H1 (cell line): ENCODE measurements at regions not wholly inside any gene's neighbourhood (a gene's known extent, or its start where the extent isn't known, plus 50 kb on each side); places are given as distances from the start of the nearest gene placed in this dataset.

ENCODE experiments used
- CTCF ChIA-PET: fragments of 300-600 bp; sonication (Branson Sonifier 250); formaldehyde crosslinking; loops from one replicate; lab custom pipeline; 2021; ENCODE audit not compliant: partially characterized antibody; lab: Charles Lee
- POLR2A ChIA-PET: fragments of 300-600 bp; sonication (Branson Sonifier 250); formaldehyde crosslinking; loops from one replicate; lab custom pipeline; 2021; ENCODE audit warnings: inconsistent platforms; ENCODE audit not compliant: partially characterized antibody; lab: Charles Lee
- DNase-seq, 2 experiments: peaks; one replicate each; pipeline versions ENCODE4 v3.0.0 to v3.0.0-alpha.2; 2010 to 2022; ENCODE audit warnings: low spot score in 2 of 2, low read depth in 1 of 2, mixed read lengths in 1 of 2
- FAIRE-seq: peaks from 2 replicates; lab custom pipeline; 2011; peaks lifted over from hg19 to GRCh38; lab: Jason Lieb, UNC
- H2AFZ ChIP-seq: 2 replicates; pipeline ENCODE4 v1.8.1; 2012; ENCODE audit warnings: low read length, inconsistent platforms
- H2AK5ac ChIP-seq: 2 replicates; pipeline ENCODE4 v1.6.1; 2013; ENCODE audit warnings: low read depth, low read length
- H2BK120ac ChIP-seq: replicated peaks from 2 replicates; pipeline ENCODE3; 2013; ENCODE audit warnings: low read depth, low read length, inconsistent platforms
- H2BK12ac ChIP-seq: 2 replicates; pipeline ENCODE4 v1.6.1; 2013; ENCODE audit warnings: low read depth, low read length
- H2BK15ac ChIP-seq: 2 replicates; pipeline ENCODE4 v1.6.1; 2013; ENCODE audit warnings: low read length
- H2BK20ac ChIP-seq: 2 replicates; pipeline ENCODE4 v1.6.1; 2013; ENCODE audit warnings: low read length
- H2BK5ac ChIP-seq: 2 replicates; pipeline ENCODE4 v1.6.1; 2013; ENCODE audit warnings: low read depth, low read length
- H3K14ac ChIP-seq: 2 replicates; pipeline ENCODE4 v1.6.1; 2013; ENCODE audit warnings: inconsistent platforms; ENCODE audit not compliant: insufficient read length
- H3K18ac ChIP-seq: 2 replicates; pipeline ENCODE4 v1.6.1; 2013; ENCODE audit warnings: low read length; ENCODE audit errors: extremely low read depth
- H3K23ac ChIP-seq: 2 replicates; pipeline ENCODE4 v1.6.1; 2013; ENCODE audit warnings: inconsistent platforms; ENCODE audit not compliant: insufficient read length
- H3K23me2 ChIP-seq: 2 replicates; pipeline ENCODE4 v1.6.1; 2013; ENCODE audit warnings: low read depth, low read length
- H3K27ac ChIP-seq: 2 replicates; pipeline ENCODE4 v1.6.1; 2011; ENCODE audit warnings: low read depth, low read length, inconsistent platforms
- H3K27me3 ChIP-seq, 4 experiments: replicated peaks in 1 of 4; 1 replicate in 1 of 4; 2 replicates in 3 of 4; pipeline versions ENCODE4 v1.6.1 to v1.8.1; 2011 to 2013; ENCODE audit warnings: low read length in 3 of 4, mild to moderate bottlenecking in 3 of 4, inconsistent platforms in 2 of 4, mixed read lengths in 2 of 4, moderate library complexity in 1 of 4; ENCODE audit not compliant: control insufficient read depth in 3 of 4, insufficient read depth in 3 of 4; ENCODE audit errors: extremely low read depth in 1 of 4
- H3K36me3 ChIP-seq, 4 experiments: 2 replicates each; pipeline versions ENCODE4 v1.6.1 to v1.8.1; 2011 to 2013; ENCODE audit warnings: mild to moderate bottlenecking in 4 of 4, low read length in 3 of 4, moderate library complexity in 2 of 4, control low read depth in 1 of 4, inconsistent platforms in 1 of 4; ENCODE audit not compliant: insufficient read depth in 4 of 4, control insufficient read depth in 2 of 4
- H3K4ac ChIP-seq: replicated peaks from 2 replicates; pipeline ENCODE3; 2013; ENCODE audit warnings: low read length, low read depth, mixed read lengths, inconsistent platforms; ENCODE audit not compliant: insufficient read length
- H3K4me1 ChIP-seq, 4 experiments: replicated peaks in 1 of 4; 1 replicate in 1 of 4; 2 replicates in 3 of 4; pipeline versions ENCODE4 v1.6.1 to v1.8.1; 2011 to 2013; ENCODE audit warnings: low read length in 3 of 4, inconsistent platforms in 2 of 4, mixed read lengths in 1 of 4; ENCODE audit not compliant: insufficient read depth in 4 of 4, control insufficient read depth in 3 of 4
- H3K4me2 ChIP-seq, 2 experiments: 2 replicates each; pipeline versions ENCODE4 v1.6.1 to v1.8.1; 2011 to 2013; ENCODE audit warnings: low read depth in 2 of 2, low read length in 2 of 2, control low read depth in 1 of 2, inconsistent platforms in 1 of 2, mild to moderate bottlenecking in 1 of 2; ENCODE audit not compliant: insufficient read depth in 1 of 2
- H3K4me3 ChIP-seq, 4 experiments: fragments of 200-600, 300-600 bp in 1 of 4; sonication (generic), shearing (Covaris generic), sonication (Bioruptor Twin) in 1 of 4; 2 replicates each; pipeline versions ENCODE4 v1.5.1 to v1.8.1; 2011 to 2016; ENCODE audit warnings: low read length in 4 of 4, low read depth in 3 of 4, control low read depth in 2 of 4, inconsistent platforms in 2 of 4, mild to moderate bottlenecking in 2 of 4, mixed read lengths in 1 of 4, moderate library complexity in 1 of 4; ENCODE audit not compliant: insufficient read depth in 2 of 4; ENCODE audit errors: extremely low read depth in 1 of 4
- H3K56ac ChIP-seq: replicated peaks from 2 replicates; pipeline ENCODE3; 2013; ENCODE audit warnings: low read depth, mild to moderate bottlenecking, mixed read lengths, low read length, inconsistent platforms; ENCODE audit not compliant: insufficient read length
- H3K79me1 ChIP-seq: 2 replicates; pipeline ENCODE4 v1.6.1; 2013; ENCODE audit warnings: low read depth, low read length, control low read depth
- H3K79me2 ChIP-seq, 2 experiments: 2 replicates each; pipeline versions ENCODE4 v1.6.1 to v1.8.1; 2012 to 2013; ENCODE audit warnings: low read length in 2 of 2, mild to moderate bottlenecking in 2 of 2, inconsistent platforms in 1 of 2; ENCODE audit not compliant: insufficient read depth in 2 of 2, control insufficient read depth in 1 of 2
- H3K9ac ChIP-seq, 4 experiments: replicated peaks in 1 of 4; 1 replicate in 1 of 4; 2 replicates in 3 of 4; pipeline versions ENCODE4 v1.6.1 to v1.8.1; 2011 to 2013; ENCODE audit warnings: low read depth in 3 of 4, low read length in 3 of 4, control low read depth in 2 of 4, mild to moderate bottlenecking in 2 of 4, moderate library complexity in 2 of 4, inconsistent platforms in 1 of 4; ENCODE audit errors: extremely low read depth in 1 of 4
- H3K9me3 ChIP-seq, 2 experiments: 2 replicates each; pipeline versions ENCODE4 v1.6.1 to v1.8.1; 2012 to 2013; ENCODE audit warnings: mild to moderate bottlenecking in 2 of 2, moderate library complexity in 2 of 2, control low read depth in 1 of 2, inconsistent platforms in 1 of 2, low read depth in 1 of 2, low read length in 1 of 2, mixed read lengths in 1 of 2; ENCODE audit not compliant: insufficient read depth in 2 of 2
- H4K20me1 ChIP-seq, 2 experiments: replicated peaks in 1 of 2; 2 replicates each; pipeline versions ENCODE3 to v1.8.1; 2011 to 2013; ENCODE audit warnings: inconsistent platforms in 2 of 2, low read length in 2 of 2, mild to moderate bottlenecking in 1 of 2; ENCODE audit not compliant: insufficient read depth in 2 of 2, control insufficient read depth in 1 of 2
- H4K5ac ChIP-seq: 2 replicates; pipeline ENCODE4 v1.6.1; 2013; ENCODE audit warnings: low read length, low read depth, mixed read lengths, inconsistent platforms; ENCODE audit not compliant: insufficient read length
- H4K8ac ChIP-seq: 2 replicates; pipeline ENCODE4 v1.8.0; 2013; ENCODE audit warnings: mild to moderate bottlenecking, moderate library complexity, low read length, inconsistent platforms; ENCODE audit not compliant: insufficient read depth; ENCODE audit errors: extremely low read depth
- H4K91ac ChIP-seq: replicated peaks from 2 replicates; pipeline ENCODE3; 2013; ENCODE audit warnings: low read length, mixed read lengths, inconsistent platforms; ENCODE audit not compliant: insufficient read length
- CHD1 ChIP-seq: IDR thresholded peaks from 2 replicates; pipeline ENCODE4 v1.6.1; 2012; ENCODE audit warnings: low read depth, low read length, improper control_type of control experiment
- EP300 ChIP-seq, 2 experiments: IDR thresholded peaks; 1 replicate in 1 of 2; 2 replicates in 1 of 2; pipeline ENCODE4 v1.6.1; 2011 to 2012; ENCODE audit warnings: low read depth in 2 of 2, low read length in 2 of 2, mild to moderate bottlenecking in 2 of 2, borderline replicate concordance in 1 of 2, inconsistent platforms in 1 of 2, moderate library complexity in 1 of 2
- EZH2 ChIP-seq: fragments of 200-600 bp; sonication (generic); IDR thresholded peaks from 2 replicates; pipeline ENCODE4 v1.7.1; 2012; ENCODE audit warnings: low read depth, mild to moderate bottlenecking, moderate library complexity, low read length, inconsistent platforms; ENCODE audit not compliant: severe bottlenecking
- JUN ChIP-seq: IDR thresholded peaks from 2 replicates; pipeline ENCODE4 v1.6.1; 2011; ENCODE audit warnings: low read depth, mild to moderate bottlenecking, improper control_type of control experiment, low read length
- RFX5 ChIP-seq: IDR thresholded peaks from 2 replicates; pipeline ENCODE4 v1.6.1; 2011; ENCODE audit warnings: low read depth, low read length, improper control_type of control experiment, borderline replicate concordance
- SAP30 ChIP-seq: fragments of 300-600 bp; sonication (generic); IDR thresholded peaks from 2 replicates; pipeline ENCODE4 v1.7.1; 2012; ENCODE audit warnings: low read length, moderate library complexity, mild to moderate bottlenecking, inconsistent platforms; ENCODE audit not compliant: insufficient read depth, insufficient replicate concordance
- SP4 ChIP-seq: IDR thresholded peaks from 2 replicates; pipeline ENCODE4 v1.6.1; 2012; ENCODE audit warnings: low read length, inconsistent platforms
- TAF1 ChIP-seq: IDR thresholded peaks from 2 replicates; pipeline ENCODE4 v1.6.1; 2011; ENCODE audit warnings: mild to moderate bottlenecking, low read depth, low read length
- ZNF274 ChIP-seq: IDR thresholded peaks from 2 replicates; pipeline ENCODE4 v1.7.0; 2012; ENCODE audit warnings: low read length, borderline replicate concordance; ENCODE audit errors: extremely low read depth
- WGBS, 2 experiments: shearing (Covaris generic) in 1 of 2; methylation state at CpG; one replicate each; pipeline versions ENCODE4 v1.1.6 to v1.1.7; 2013 to 2015; ENCODE audit warnings: low lambda C conversion rate in 2 of 2, mixed read lengths in 2 of 2, inconsistent platforms in 1 of 2, low coverage in 1 of 2, missing lambda C conversion rate in 1 of 2; ENCODE audit not compliant: insufficient replicate concordance in 2 of 2, insufficient coverage in 1 of 2, insufficient read length in 1 of 2; ENCODE audit errors: extremely low coverage in 1 of 2, missing lambda C conversion rate in 1 of 2; 5-methylcytosine and 5-hydroxymethylcytosine counted together

DNA sequence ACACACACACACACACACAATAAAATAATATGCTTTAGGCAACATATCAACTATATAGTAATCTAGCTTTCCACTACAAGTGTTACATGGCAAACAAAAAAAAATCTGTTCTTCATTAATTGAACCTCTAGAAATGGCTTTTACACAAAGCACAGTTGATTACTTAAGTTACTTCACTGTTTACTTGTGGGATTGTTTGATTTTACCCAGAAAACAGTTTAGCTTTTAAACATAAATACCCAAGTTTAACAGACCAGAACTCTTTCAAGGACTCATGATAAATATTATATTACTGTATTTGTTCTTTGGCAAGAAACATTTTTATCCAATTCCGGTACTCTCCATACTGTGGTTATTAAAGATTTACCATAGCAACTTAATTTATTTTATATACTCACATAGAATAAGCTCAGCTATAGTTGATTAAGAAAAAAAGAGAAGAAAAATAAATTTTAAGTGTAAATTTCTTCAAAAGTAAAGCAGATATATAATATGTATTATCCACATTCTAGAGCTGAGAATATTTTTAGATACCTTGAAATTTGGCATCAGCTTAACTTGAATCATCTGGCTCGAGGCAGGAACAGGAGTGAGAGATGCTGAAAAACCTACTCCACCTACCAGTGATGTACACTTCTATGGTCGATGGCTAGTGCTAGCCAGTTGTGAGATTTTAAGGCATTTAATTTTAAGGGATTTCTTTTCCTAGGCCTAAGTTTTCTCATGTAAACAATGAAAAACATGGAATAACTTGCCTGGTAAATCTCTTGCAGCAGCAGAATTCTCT lies 126.0 kb downstream of the BTG1 start:
- Histone ChIP-seq H3K9me3 (no peaks in the 10 kb centered on the region), H3K27ac (no peak overlapping the region), H3K14ac (no peak overlapping the region), H3K56ac (no peak overlapping the region), H3K4ac (no peak overlapping the region), H2AK5ac (no peak overlapping the region), H3K18ac (no peak overlapping the region), H3K27me3 (no peaks in the 10 kb centered on the region), H3K23ac (no peak overlapping the region), H4K91ac (no peak overlapping the region), H3K4me3 (no peak overlapping the region), H3K79me1 (no peaks in the 10 kb centered on the region), H2BK120ac (no peak overlapping the region), H4K5ac (no peak overlapping the region), H3K4me1 (peaks cover 0 to 7% (median 3%) of the 10 kb centered on the region in 4 experiments; a peak in 3 of 7 replicates), H3K36me3 (no peaks in the 10 kb centered on the region), H3K23me2 (no peaks in the 10 kb centered on the region), H2BK5ac (no peak overlapping the region), H2BK12ac (no peak overlapping the region), H3K9ac (no peak overlapping the region), H2AFZ (no peak overlapping the region), H3K79me2 (no peaks in the 10 kb centered on the region), H4K20me1 (no peaks in the 10 kb centered on the region), H2BK15ac (no peak overlapping the region), H3K4me2 (no peak overlapping the region), H4K8ac (no peak overlapping the region), H2BK20ac (no peak overlapping the region)
- CTCF ChIA-PET: interaction anchor here (1.1 kb wide), 2 partner anchors 10 to 125 kb away, joined by 4 to 6 read pairs; no protein-coding TSS in a partner anchor
- FAIRE-seq (no peak), DNase-seq (no peak)
- 94% methylated on average over 3 of the region's 3 CpGs; no CpG with 5 or more reads in 1 of the 2 experiments for WGBS, 2 experiments
- POLR2A ChIA-PET: no interaction called here
- TF ChIP-seq ZNF274 (no peak), JUN (no peak), CHD1 (no peak), SP4 (no peak), EZH2 (no peak), TAF1 (no peak), SAP30 (no peak), EP300 (IDR thresholded peaks at IDR 0.05; ENCODE audit: borderline replicate concordance in 1 of 2, low read depth in 2 of 2, low read length in 2 of 2) (no peak), RFX5 (no peak)
